Fibroblast of skin of back (primary cell): ENCODE measurements at regions not wholly inside any gene's neighbourhood (a gene's known extent, or its start where the extent isn't known, plus 50 kb on each side); places are given as distances from the start of the nearest gene placed in this dataset.
"Not testable (repeated sequence)": the region's sequence is repeated elsewhere in the genome, so short reads cannot be mapped to it uniquely, and the experiment has no call there.

ENCODE experiments used
- DNase-seq: peaks from one replicate; pipeline ENCODE4 v3.0.0-alpha.2; 2013

DNA sequence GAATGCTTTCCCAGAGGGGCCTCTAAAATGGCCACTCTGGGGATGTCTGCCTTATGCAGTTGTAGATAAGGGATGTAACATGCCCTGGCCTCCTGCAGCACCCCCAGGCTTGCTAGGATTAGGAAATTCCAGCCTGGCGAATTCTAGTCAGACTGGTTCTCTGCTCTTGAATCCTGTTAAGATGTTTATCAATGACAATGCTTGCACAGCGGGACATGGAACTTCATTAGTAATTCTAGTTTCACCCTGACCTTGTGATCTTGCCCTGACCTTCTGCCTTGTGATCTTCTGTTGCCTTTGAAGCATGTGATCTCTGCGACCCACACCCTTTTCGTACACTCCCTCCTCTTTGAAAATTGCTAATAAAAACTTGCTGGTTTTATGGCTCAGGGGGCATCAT lies 497.2 kb upstream of the PABPC4L start:
- peak; percentile 9 for DNase-seq

DNA sequence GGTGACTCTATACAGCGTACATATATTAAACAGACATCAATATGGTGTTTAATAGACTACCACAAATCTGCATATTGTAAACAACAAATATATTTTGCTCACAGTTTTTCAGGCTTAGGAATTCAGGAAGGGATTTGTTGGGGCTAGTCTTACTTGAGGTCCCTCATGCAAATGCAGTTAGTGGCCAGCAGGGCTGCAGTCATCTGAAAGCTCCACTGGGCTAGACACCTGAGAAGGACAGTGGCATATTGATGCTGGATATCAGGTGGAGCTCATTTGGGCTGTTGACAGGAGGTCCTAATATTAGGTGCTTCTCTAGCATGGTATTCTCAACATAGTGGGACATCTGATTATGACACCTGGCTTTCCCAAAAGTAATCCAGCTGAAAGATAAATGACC lies 493.8 kb upstream of the PABPC4L start:
- no peak for DNase-seq

DNA sequence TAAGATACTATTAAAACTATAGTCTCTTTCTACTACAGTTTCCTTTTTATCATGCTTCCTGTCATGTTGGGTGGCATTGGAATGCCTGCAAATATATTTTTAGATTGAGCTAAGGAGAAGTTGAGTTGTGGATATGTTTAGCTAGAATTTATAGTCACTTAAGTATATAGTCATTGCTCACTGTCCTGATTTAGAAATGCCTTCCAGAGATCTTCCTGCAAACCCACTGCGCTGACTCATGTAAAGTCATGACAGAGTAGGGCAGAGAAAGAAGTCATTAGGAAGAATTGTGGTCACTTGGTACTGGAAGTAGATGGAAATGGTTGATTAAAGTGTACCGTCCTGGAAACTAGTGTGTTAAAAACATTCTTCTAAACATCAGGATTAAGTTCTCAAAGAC lies 490.3 kb upstream of the PABPC4L start:
- DNase-seq = peak; percentile 27

DNA sequence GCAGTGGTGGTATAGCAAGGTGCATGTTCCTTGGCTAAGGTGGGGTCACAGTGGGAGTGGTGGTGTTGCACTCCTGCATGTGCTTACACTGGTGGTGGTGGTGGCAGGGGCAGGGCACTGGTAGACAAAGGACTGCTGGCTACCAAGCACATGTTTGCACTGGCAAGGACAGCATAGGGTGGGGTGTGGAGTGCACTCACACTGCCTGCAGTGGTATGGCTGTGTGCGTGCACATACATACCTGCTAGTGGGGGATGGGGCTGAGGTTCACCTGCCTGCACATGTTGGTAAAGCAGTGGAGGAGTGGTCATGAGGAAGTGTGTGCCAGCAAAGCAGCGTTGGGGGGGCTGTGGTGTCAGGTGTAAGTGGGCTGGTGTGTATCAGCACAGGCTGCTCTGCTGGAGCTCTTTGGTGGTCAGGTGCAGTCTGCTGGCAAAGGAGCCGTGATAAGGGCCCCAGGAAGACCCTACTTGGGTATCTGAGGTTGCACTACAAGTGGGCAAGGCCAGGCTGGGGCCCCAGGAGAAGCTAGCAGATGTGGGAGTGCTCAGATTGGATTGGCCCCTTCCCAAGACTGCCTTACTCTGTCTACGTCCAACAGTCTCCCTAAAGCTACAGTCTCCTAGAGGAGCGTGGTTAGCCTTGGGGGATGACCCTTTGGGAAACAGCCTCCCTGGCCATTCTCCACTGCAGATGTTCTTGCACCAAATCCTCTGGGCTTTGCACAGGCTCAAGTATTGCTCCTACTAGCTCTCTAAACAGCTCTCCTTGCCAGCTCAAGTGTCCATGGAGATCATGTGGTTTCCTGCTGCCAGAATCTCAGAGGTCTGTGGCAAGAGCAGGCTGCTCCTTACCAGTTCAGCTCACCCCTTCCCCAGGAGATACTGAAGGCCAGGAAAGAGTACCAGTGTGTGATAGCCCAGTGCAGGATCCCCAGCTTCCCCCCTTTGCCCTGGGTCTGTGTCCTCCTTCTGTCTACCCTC lies 486.3 kb upstream of the PABPC4L start:
- no peak for DNase-seq

DNA sequence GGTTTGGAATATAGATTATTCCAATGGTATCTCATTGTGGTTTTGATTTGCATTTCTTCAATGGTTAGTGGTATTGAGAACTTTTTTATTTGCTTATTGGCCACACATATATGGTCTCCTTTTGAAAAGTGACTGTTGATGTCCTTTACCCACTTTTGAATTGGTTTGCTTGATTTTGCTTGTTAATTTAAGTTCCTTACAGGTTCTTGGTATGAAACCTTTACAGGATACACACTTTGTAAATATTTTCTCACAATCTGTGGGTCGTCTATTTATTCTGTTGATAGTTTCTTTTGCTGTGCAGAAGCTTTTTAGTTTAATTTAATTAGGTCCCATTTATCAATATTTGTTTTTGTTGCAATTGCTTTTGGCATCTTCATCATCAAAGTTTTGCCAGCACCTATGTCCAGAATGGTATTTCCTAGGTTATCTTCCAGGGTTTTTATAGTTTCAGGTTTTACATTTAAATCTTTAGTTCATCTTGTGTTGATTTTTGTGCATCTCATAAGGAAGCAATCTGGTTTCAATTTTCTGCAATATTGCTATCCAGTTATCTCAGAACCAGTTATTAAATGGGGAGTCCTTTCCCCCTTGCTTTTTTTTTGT lies 475.7 kb upstream of the PABPC4L start:
- no peak for DNase-seq

DNA sequence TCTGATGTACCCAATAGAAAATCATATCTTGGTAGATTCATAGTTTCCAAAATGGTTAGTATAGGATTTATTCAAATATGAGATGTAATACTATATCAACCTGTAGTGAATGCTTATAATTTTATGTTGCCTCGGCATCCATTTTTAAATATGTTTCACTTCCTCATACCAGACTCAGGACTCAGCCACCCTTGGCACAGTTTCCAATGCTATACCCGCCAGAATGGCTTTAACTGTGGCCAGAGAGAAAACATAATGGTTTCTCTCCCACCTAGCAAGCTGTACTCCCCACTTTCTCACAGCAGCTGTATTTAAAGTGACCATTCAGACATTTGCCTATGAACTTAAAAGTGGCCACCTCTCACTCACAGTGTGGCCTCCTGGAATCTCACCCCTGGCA lies 466.6 kb upstream of the PABPC4L start:
- peak; percentile 7 for DNase-seq

DNA sequence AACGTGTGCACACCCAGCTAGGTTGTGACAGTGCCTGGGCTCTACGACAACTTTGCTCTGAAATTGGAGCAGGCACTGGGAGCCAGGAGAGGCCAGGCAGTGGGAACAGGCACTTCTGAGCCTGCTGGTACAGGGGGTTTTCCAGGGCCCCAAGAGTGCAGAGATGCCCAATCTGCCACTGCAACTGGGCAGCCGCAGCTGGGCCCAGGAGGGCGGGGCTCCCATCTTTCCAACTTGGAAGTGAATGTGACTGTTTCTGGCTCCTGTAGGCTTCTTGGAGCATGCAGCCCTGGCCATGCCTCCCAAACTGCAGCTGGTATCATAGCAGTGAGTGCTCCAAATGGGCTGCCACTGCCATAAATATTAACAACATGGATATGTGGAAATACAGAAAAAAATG lies 465.1 kb upstream of the PABPC4L start:
- DNase-seq = no peak

DNA sequence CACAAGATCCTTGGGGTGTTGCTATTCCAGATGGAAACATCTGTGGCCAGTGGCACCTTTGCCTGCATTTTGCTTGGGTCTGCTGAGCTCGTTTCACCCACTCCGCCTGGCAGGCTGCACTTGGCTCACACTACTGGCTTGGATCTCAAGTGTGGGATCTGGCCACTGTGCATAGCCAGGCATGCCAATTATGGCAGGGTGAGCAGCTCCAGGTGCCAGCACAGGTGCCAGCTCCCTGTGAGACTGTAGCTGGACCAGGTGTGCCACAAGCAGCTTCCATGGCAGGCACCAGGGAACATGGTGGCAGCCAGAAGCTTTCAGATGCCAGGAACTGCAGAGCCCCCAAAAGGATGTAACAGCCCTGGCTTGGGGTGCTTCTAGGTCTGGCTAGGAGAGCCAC lies 463.8 kb upstream of the PABPC4L start:
- no peak for DNase-seq

DNA sequence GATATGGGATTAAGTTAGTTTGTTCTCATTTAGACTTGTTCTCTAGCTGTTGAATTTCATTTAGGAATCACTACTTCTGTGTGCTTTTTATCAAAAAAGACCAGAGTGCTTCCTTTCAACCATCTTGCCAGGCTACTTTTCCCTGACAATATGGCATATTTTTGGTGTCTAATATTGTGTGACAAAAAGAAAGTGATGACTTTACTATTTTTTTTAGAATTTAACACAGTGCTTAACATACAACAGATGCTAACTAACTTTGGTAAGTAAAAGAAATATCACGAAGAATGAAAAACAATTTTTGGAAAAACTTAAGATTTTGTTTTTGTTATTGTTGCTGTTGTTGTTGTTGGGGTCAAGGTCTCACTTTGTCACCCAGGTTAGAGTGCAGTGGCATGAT lies 462.2 kb upstream of the PABPC4L start:
- no peak for DNase-seq

DNA sequence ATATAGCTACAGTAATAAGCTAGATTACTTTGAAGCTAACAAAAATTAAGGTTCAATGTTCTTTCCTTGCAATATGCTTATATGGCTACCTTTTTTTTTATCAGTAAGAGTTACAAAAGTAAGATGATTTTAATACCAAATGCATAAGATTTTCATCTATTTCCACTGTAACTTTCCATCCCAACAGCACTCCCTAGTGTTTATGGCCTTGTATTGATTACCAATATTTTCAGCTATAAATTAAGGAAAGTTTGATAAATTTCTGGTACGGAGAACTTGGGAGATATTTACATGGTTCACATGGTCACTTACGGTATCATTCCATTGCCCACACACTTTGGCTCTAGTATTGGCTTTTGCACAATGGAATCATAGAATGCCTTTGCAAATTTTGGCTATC lies 448.9 kb upstream of the PABPC4L start:
- DNase-seq = no peak

DNA sequence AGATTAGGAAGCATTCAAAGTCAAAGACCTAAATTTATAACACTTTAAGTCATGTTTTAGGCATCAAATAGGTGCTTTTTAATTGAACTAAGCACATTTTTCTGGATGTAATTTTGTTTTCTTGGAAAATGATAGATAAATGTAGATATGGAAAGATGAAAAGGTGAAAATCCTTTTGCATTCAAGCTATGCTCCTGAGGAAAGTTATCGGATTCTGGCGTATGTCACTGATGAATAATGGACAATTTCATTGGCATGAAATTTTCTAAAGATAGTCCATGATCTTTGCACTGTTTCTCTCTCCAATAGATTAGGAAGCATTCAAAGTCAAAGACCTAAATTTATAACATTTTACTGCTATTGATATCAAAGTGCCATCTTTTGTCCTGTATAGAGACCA lies 444.2 kb upstream of the PABPC4L start:
- no peak for DNase-seq

DNA sequence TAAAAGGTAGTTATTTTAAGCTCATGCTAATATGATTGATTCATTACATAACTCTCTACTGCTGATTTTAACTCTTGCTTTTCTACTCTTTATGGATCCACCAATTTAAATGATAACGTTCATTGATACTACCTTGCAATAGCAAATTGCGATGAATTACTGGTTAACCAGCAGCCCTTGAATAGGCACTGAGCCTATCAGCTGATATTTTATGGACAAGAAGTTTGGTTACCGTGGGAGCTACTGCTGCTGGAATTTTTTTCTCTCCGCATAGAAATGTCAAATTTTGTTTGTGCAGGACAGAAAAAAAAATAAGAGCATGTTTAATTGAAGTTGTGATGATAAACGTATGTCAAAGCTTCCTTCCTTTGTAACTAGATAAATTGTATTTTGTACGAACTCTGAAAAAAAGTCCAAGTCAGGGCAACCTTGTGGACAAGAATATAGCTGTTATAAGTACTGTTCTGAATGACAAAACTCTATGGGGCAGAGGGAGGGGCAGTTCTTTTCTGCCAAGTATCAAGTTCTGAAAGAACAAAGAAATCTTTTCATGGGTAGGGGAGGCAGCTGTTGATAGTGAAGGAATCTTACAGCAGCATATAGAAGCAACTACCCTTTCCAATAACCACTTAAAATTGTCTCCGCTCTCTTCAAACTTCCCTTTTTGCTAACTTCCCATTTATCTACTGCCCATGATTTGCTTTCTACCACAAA lies 434.9 kb upstream of the PABPC4L start:
- no peak for DNase-seq

DNA sequence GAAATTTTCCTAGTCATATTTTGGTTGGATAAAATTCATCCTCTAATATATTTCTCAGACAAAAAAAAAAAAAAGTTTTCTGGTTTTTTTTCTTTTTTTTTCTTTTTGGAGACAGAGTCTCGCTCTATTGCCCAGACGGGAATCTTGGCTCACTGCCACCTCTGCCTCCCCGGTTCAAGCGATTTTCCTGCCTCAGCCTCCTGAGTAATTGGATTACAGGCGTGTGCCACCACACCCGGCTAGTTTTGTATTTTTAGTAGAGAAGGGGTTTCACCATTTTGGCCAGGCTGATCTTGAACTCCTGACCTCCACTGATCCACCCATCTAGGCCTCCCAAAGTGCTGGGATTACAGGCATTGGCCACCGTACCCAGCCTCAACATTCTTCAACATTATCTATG lies 432.7 kb upstream of the PABPC4L start:
- DNase-seq = no peak

DNA sequence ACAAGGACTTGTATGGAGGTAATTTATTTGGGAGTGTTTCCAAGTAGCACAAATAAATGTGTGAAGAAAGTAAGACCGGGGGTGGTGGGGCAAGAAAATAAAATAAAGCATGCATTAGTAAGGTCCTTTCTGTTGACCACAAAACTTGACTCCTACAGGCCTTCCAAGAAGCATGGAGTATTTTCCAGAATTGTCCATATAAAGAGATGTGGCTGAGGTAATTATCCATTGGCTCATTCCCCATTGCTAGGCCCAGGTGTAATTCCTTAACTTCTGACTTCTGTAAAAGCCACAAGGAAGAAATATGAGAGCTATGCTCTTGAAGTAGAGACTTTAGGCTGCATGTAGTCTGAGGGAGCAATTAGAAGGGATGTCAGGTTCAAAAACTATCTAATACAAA lies 430.5 kb upstream of the PABPC4L start:
- DNase-seq = no peak

DNA sequence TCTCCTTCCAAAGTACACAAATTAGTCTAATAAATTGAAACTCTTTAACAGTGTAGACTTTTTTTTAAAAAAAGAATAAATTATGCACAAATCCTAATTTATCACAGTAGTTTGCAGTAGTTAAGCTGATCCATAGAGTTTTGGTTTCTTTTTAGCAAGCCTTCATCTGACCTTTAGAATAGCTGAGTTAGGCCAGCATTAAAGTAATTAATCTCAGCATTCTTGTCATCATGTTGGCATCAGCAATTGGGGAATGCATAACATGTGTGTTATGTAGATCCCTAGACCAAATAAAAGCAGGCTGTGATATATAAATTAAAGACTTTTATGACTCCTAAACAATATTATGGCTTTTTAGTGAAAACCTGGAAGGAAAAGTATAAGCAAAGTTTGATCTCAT lies 426.5 kb upstream of the PABPC4L start:
- no peak for DNase-seq

DNA sequence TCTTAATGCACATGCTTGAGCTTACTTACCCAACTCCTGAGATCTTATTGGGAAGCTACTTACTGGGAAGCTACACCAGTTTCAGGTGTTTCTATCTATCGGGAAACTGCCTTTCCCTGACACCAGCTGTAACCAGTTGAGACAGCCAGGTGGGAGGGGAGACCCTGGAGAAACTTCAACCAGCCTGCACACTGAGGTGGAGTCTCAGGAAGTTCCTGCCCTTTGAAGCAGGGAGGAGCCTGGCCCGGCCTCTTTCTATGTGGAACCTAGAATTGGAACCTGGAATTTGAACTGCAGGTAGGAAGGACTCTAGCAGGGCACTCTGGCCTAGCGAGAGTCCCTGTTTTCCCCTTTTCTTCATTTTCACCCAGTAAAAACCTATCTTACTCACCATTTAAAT lies 425.8 kb upstream of the PABPC4L start:
- DNase-seq = no peak

DNA sequence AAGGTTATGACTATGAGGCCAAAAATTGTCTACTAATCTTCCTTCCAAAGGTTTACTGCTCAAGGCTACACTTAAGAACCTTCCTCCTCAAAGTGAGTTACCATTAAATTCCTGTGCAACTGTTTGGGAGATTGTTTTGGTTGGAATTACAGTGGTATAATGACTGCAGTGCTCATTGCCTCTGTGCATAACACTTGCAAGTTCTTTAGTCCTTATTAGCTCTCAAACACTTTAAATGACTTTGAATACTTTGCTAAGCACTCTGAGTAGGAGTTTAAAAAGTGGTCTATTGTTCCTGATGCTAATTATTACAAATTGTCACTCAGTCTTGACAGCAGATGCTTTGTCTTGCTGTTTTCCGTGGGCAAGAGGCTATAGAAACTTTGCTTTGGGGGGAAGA lies 422.8 kb upstream of the PABPC4L start:
- no peak for DNase-seq

DNA sequence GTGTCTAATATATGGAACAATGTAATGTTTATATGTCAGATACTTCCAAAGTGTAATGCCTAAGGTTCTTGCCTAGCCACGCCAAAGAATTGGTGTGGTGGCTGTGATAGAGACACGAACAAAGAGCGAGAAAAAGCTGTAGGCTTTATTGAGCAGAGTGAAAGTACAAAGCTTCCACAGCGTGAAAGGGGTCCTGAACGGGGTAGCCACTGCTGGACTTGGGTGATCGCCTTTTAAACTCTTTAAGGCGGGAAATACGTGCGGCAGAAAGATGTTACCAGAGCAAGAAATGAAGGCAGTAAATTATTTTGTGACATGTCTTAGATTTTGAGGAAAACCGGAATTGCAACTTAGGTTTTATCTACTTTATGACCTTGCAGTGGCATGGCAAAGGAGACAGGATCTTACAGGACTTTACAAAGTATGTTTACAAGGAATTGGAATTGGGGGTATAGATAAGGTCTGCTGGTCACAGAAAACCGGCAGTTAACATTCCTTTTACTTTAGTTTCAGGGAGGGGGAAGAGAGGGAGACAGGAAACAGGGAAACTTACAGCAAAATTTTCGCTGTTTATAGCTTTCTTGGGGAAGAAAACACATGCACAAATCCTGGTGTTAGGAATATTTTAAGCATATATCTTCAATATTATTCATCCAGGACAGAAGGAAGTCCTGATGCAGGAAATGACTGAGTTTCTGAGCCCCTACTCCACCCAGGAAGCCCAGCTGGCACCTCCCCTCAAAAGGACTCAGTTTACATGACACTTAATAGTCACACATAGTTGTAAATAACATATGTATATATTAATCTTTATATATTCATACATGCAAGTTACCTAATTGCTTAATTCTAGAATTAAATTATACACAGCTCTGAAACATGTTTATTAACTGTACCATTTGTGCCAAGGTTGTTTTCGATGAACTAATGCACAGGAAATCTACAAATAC lies 421.3 kb upstream of the PABPC4L start:
- not testable (repeated sequence) for DNase-seq

DNA sequence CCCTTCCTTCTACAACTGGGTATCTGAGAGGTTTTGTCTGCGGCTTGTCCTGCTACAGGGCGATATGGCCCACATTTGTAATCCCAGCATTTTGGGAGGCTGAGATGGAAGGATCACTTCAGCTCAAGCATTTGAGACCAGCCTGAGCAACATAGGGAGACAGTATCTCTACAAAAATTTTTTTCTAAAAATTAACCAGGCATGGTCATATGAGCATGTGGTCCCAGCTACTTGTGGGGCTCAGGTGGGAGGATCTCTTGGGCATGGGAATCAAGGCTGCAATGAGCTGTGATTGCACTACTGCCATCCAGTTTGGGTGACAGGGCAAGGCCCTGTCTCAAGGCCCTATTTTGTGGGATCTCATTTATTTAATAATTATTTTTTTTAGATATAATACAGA lies 420.6 kb upstream of the PABPC4L start:
- DNase-seq = no peak

DNA sequence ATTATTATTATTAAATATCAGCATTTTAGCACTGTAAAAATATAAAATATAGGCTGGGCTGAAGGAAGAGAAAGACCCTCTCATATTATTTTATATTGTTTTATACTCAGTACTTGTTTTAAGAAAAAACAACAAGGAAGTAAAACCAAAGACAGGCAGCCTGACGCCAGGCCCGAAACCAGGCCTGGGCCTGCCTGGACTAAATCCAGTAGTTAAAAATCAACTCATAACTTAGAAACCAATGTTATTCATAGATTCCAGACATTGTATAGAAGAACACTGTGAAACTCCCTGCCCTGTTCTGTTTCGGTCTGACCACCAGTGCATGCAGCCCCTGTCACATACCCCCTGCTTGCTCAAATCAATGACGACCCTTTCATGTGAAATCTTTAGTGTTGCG lies 420.1 kb upstream of the PABPC4L start:
- DNase-seq = not testable (repeated sequence)

DNA sequence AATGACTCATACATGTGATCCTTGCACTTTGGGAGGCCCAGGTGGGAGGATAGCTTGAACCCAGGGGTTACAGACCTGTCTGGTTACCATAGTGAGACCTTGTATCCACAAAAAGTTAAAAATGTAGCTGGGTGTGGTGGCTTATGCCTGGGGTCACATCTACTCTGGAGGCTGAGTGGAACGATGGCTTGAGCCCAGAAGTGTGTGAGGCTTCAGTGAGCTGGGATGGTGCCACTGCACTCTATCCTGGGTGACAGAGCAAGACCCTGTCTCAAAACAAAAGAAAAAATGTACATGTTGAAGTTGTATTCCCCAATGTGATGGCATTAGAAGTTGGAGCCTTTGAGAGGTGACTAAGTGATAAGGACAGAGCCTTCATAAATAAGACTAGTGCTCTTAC lies 409.4 kb upstream of the PABPC4L start:
- DNase-seq = no peak

DNA sequence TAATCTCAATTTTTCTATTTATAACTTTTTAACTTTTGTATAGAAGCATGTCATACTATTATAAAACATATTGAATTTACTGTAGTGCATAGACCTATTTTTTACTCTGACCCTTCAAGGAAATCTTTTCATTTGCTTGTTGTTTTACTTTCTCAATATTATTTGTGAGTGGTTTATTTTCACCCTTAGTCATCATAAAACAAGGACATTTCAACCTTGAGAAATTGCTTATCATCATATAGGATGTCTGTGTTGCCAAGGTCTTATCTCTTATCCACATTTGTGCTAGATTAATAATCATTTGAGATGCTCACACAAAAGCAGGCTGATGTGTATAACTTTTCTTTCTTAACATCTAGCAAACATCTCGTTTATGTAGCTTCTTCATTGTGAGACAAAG lies 408.6 kb upstream of the PABPC4L start:
- DNase-seq = no peak
